ENCODE measurements at regions not wholly inside any gene's neighbourhood (a gene's known extent, or its start where the extent isn't known, plus 50 kb on each side); places are given as distances from the start of the nearest gene placed in this dataset.
A peak's percentile ranks its signal among the peaks of the same experiment; 100 is the strongest.
"Not testable (repeated sequence)": the region's sequence is repeated elsewhere in the genome, so short reads cannot be mapped to it uniquely, and the experiment has no call there.

DNA sequence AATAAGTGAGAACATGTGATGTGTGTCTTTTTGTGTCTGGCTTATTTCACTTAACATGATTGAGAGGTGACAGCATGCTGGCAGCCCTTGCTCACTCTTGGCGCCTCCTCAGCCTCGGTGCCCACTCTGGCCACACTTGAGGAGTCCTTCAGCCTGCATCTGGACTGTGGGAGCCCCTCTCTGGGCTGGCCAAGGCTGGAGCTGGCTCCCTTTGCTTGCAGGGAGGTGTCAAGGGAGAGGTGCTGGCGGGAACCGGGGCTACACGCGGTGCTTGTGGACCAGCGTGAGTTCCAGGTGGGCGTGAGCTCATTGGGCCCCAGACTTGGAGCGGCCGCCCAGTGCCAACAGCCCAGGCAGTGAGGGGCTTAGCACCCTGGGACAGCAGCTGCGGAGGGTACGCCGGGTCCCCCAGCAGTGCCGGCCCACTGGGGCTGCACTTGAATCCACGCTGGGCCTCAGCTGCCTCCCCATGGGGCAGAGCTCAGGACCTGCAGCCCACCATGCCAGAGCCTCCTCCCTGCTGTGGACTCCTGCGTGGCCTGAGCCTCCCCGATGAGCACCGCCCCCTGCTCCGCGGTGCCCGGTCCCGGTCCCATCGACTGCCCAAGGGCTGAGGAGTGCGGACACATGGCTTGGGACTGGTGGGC is 658.6 kb downstream of the GRXCR1 start:
- DNase-seq (ENCODE audit: extremely low read depth in 1 of 11, low read depth in 9 of 11, low spot score in 4 of 11), result no peak

DNA sequence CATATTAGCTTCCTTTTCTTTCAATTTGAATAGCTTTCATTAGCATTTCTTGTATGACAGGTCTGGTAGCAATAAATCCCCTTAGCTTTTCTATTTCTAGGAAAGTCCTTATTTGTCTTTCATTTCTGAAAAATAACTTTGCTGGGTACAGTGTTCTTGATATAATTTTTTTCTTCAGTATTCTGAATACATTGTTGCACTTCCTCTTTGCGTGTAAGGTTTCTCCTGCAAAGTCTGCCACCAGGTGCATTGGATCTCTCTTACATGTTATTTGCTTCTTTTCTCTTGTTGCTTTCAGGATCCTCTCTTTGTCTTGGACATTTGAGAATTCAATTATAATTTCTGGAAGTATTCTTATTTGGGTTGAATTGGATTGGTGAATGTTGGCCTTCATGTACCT is 663.7 kb downstream of the GRXCR1 start:
- no peak for DNase-seq (ENCODE audit: extremely low read depth in 1 of 11, low read depth in 9 of 11, low spot score in 4 of 11)

DNA sequence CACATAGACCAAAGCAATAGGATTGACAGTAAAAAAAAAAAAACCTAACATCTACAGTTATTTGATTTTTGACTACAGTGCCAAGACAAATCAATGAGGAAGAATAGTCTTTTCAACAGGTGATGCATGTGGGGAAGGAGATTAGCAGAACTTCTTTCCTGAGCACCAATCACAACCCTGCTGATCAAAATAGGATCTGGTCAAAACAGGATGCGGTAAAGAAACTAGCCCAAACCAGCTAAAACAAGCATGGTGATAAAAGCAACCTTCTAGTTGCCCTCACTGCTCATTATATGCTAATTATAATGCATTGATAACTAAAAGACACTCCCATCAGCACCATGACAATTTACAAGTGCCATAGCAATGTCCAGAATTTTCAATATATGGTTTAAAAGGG is 667.5 kb downstream of the GRXCR1 start:
- DNase-seq (ENCODE audit: extremely low read depth in 1 of 11, low read depth in 9 of 11, low spot score in 4 of 11), result no peak

DNA sequence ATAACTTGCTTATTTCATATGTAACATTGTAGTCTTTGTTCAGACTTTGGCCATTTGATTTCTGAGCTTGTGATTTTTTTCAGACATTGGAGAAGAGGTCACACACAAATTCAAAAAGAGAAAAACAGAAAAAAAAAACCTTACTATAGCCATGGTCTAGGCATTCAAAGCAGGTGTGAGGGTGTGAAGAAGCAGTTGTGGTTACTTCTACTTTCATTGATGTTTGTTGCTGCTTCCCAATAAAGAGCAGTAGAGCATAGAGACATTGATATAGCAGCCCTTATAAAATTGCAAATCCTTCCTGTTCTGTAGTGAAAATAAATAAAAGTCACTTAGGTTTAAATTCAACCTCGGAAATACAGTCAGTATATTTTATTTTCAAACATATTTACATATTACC is 671.6 kb downstream of the GRXCR1 start:
- DNase-seq (ENCODE audit: extremely low read depth in 1 of 11, low read depth in 9 of 11, low spot score in 4 of 11), result peak in 2 of 11 donors; percentile 1 to 9

DNA sequence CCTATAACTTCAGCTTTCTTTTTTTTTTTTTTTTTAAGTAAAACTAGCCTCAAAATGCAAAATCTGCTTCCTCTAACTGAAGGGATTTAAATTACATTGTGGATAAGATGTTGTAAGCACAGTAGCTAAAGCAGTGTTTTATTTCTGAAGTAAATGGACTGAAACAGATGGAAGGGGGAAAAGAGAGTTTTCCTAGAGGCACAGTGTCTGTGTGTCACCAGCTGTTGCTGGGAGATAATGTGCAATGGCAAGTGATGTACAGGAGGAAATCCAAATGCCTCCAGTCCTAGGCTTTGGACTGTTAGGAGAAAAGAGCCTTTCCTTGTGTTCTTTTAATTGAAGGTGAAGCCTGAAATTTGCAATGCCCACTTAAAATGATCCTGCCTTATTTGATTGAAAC is 672.1 kb downstream of the GRXCR1 start:
- peak in 3 of 11 donors; percentile 1 to 22 (median 12) for DNase-seq (ENCODE audit: extremely low read depth in 1 of 11, low read depth in 9 of 11, low spot score in 4 of 11)

DNA sequence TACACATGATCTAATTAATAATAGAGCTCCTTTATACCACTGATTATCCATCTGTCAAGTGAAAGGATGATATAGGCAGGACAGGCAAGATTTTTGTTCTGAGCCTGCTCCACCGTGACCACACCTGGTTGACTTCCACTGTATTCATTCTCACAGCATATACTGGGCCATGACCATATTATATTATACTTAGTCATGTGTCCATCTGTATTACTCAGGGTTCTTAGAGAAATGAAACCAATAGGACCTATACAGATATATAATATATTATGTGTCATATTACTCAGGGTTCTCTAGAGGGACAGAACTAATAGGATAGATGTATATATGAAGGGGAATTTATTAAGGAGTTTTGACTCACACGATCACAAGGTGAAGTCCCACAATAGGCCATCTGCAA is 675.1 kb downstream of the GRXCR1 start:
- no peak for DNase-seq (ENCODE audit: extremely low read depth in 1 of 11, low read depth in 9 of 11, low spot score in 4 of 11)

DNA sequence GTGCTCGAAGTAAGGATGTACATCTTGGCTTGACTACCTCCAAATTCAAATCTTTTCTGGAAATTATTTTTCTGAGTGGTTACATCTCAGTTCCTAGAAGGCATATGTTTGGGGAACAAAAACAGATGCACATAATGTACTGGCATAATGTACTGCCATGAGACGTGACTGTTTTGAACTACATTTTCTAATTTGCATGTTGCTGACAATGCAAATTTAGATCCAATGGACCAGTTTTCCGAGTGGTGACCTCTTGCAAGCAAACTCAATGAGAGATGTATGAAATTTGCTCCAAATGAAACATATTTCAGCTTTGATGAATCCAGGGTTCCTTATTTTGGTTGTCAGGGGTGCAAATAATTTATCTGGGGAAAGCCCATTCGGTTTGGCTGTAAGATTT is 694.3 kb downstream of the GRXCR1 start:
- no peak for DNase-seq (ENCODE audit: extremely low read depth in 1 of 11, low read depth in 9 of 11, low spot score in 4 of 11)

DNA sequence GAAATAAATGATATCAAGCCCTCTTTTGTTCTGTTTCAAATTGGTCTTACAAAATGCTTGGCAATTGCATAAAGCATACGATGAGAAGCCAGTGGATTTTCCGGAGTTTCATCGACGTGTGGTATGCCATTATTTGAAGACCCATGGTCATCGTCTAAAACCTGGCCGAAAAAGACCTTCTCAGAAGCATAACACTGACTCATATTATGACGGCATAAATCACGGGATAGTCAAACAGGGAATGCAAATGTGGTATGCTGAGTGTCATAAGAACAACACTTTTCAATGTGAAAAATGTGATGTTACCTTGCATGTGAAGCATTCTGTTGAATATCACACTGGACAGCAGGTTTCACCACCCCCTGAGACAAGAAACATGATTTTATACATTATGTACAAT is 695.2 kb downstream of the GRXCR1 start:
- no peak for DNase-seq (ENCODE audit: extremely low read depth in 1 of 11, low read depth in 9 of 11, low spot score in 4 of 11)

DNA sequence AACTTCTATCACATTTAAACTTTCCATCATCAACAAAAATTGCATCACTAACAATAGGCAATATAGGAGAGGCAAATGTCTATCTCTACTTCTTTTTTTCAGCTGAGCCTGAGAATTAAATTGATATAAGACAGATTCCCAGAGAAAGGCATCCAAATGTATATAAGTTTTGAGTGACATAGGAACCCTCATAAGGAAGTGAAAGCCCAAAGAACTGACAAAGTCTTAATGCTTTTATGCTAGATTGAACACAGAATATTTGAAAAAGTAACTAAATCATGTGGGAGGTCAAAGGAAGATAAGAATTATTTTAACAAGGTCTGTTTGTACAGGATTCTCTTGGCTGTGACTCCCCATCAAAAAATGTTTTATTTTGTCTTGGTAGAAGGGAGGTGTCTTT is 714.9 kb downstream of the GRXCR1 start:
- no peak for DNase-seq (ENCODE audit: extremely low read depth in 1 of 11, low read depth in 9 of 11, low spot score in 4 of 11)

DNA sequence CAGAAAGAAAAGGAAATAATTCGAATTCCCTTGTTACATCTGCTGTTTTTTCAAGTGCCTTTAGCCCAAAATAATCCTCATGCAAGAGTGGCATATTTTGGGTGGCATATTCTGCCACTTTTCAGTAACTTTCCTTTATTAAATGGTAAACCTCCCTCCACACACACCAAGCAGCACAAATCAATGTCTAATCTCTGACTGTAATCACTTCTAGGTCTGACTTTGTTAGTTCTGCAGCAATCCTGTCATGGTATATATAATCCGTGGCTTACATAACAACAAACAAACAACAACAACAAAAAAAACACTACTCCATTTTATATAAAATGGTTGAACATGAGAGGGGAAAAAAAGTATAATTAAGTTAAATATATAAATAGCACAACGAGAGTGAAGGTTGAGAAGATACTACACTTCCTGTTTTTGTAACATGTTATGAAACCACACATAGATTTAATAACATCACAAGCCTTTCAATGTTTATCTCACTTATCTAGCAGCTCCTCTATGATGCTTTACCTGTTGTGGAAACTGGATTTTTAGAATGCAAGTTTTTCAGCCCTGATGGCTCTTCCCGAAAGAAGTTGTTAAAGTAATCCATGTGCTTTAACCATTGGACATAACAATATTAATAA is 715.4 kb downstream of the GRXCR1 start:
- DNase-seq (ENCODE audit: extremely low read depth in 1 of 11, low read depth in 9 of 11, low spot score in 4 of 11), result no peak

DNA sequence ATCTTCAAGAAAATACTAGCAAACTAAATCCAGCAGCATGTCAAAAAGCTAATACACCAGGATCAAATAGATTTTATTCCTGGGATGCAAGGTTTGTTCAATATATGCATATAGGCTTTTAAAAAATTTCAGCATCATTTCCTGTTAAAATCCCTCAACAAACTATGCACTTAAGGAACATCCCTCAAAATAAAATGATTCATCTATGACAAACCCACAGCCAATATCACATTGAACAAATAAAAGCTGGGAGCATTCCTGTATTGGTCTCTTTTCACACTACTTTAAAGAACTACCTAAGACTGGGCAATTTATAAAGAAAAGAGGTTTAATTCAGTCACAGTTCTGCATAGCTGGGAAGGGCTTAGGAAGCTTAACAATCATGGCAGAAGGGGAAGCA is 726.7 kb downstream of the GRXCR1 start:
- no peak for DNase-seq (ENCODE audit: extremely low read depth in 1 of 11, low read depth in 9 of 11, low spot score in 4 of 11)

DNA sequence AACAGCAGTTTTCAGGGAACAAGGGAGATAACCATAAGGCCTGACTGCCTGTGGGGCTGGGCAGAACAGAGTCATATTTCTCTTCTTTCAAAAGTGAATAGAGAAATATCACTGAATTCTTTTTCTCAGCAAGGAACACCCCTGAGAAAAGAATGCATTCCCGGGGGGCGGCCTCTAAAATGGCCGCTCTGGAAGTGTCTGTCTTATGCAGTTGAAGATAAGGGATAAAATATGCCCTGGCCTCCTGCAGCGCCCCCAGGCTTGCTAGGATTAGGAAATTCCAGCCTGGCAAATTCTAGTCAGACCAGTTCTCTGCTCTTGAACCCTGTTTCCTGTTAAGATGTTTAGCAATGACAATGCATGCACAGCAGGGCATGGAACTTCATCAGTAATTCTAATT is 745.4 kb downstream of the GRXCR1 start:
- DNase-seq (ENCODE audit: extremely low read depth in 1 of 11, low read depth in 9 of 11, low spot score in 4 of 11), result not testable (repeated sequence)

DNA sequence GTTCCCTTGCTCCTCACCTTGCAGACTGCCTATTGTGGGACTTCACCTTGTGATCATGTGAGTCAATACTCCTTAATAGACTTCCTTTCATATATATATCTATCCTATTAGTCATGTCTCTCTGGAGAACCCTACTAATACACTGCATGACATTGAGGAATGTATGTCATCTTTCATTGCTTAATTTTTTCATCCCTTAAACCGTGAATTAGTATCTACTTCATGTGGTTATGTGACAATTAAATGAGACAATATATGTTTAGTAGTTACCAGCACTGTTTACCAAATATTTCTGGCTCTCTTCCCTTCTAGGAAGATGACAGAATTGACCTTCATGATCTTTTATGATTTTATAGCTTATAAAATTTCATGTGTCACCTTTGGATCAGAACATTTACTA is 759.5 kb downstream of the GRXCR1 start:
- no peak for DNase-seq (ENCODE audit: extremely low read depth in 1 of 11, low read depth in 9 of 11, low spot score in 4 of 11)

DNA sequence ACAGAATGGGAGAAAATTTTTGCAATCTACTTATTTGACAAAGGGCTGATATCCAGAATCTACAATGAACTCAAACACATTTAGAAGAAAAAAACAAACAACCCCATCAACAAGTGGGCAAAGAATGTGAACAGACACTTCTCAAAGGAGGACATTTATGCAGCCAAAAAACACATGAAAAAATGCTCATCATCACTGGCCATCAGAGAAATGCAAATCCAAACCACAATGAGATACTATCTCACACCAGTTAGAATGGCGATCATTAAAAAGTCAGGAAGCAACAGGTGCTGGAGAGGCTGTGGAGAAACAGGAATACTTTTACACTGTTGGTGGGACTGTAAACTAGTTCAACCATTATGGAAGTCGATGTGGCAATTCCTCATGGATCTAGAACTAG is 767.0 kb downstream of the GRXCR1 start:
- not testable (repeated sequence) for DNase-seq (ENCODE audit: extremely low read depth in 1 of 11, low read depth in 9 of 11, low spot score in 4 of 11)

DNA sequence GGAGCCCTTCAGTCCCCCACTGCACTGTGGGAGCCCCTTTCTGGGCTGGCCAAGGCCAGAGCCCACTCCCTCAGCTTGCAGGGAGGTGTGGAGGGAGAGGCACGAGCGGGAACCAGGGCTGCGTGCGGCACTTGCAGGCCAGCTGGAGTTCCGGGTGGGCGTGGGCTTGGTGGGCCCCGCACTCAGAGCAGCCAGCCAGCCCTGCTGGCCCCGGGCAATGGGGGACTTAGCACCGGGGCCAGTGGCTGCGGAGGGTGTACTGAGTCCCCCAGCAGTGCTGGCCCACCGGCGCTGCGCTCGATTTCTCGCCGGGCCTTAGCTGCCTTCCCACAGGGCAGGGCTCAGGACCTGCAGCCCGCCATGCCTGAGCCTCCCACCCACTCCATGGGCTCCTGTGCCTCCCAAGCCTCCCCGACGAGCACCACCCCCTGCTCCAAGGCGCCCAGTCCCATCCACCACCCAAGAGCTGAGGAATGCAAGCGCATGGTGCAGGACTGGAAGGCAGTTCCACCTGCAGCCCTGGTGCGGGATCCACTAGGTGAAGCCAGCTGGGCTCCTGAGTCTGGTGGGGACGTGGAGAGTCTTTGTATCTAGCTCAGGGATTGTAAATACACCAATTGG is 776.2 kb downstream of the KCTD8 start:
- not testable (repeated sequence) for DNase-seq (ENCODE audit: extremely low read depth in 1 of 11, low read depth in 9 of 11, low spot score in 4 of 11)

DNA sequence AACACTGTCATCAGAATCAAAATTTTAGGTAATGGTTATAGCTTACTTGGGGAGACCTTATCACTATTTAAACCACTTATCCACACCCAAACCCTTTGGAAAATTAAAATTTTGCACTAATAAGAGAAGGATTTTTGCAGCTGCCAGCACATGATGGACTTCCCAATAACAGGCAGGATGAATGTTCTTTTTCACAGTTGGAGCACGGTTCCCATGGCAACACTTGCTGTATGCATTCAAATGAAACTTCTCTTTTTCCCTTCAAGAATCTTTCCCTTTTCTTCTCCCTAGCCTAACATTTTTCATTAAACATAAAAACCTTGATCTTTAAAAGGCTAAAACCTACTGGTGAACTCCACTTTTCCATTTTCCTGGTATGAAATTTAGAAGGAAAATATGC is 768.2 kb downstream of the KCTD8 start:
- DNase-seq (ENCODE audit: extremely low read depth in 1 of 11, low read depth in 9 of 11, low spot score in 4 of 11), result peak in 1 of 11 donors; percentile 1

DNA sequence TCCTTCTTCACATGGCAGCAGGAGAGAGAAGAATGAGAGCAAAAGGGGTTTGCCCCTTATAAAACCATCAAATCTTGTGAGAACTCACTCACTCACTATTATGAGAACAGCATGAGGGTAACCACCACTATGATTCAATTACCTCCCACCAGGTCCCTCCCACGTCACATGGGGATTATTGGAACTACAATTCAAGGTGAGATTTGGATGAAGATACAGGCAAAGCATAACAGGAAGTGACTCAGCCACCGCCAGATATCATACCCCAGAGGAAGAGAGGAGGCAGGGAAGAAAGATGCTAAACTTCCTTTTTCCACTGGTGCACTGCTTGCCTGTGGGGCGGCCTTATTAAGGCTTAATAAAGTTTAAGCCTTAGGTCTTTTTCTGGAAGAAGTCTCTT is 766.1 kb downstream of the KCTD8 start:
- DNase-seq (ENCODE audit: extremely low read depth in 1 of 11, low read depth in 9 of 11, low spot score in 4 of 11), result no peak

DNA sequence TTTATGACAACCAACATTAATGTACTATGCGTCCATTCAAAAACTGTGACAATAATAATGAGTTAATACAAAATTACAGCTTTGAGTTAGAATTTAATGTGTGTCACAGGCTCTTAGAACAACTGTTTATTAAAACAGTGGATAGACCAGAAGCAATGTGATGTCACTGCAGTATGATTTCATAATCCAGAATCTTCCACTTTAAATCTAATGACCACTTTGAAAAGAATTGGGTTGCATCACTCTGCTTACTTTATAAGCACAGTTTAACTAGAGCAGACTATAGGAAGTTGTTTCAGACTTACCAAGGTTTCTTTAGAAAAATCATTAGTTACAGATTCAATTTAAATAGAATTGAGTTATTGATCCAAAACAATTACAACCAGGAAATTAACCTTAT is 758.5 kb downstream of the KCTD8 start:
- DNase-seq (ENCODE audit: extremely low read depth in 1 of 11, low read depth in 9 of 11, low spot score in 4 of 11), result no peak

DNA sequence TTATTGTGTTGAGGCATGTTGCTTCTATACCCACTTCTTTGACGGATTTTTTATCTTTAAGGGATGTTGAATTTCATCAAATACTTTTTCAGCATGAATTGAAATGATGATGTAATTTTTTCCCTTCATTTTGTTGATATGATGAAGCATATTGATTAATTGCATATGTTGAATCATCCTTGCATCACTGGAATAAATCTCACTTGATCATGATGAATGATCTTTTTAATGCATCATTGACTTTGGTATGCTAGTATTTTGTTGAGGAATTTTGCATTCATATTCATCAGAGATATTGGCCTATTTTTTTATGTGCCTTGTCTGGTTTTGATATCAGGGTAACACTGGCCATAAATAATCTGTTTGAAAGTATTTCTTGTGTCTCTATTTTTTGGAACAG is 754.7 kb downstream of the KCTD8 start:
- DNase-seq (ENCODE audit: extremely low read depth in 1 of 11, low read depth in 9 of 11, low spot score in 4 of 11), result no peak

DNA sequence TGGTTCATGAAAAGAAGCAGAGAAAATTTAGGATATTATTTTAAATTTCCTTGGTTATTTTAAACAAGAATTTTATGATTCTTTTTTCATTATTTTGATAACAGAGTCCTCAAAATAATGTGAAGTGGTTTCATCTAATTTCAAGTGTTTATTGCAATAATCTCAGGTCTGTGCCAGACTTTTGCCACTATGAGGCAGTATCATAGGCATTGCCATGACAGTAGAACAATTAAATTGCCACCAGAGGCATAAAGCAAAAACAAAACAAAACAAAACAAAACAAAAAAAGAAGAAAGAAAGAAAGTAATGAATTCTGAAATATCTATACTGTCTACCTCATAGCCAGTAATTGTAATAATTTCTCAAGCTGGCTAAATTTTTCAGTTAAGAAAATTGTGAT is 739.2 kb downstream of the KCTD8 start:
- no peak for DNase-seq (ENCODE audit: extremely low read depth in 1 of 11, low read depth in 9 of 11, low spot score in 4 of 11)
